Panc1 (cell line): ENCODE measurements at regions not wholly inside any gene's neighbourhood (a gene's known extent, or its start where the extent isn't known, plus 50 kb on each side); places are given as distances from the start of the nearest gene placed in this dataset.
A peak's percentile ranks its signal among the peaks of the same experiment; 100 is the strongest.

Experiments used
- ATAC-seq: fragments of 200-7000 bp; cut with Tn5 transposase; 2 replicates; pipeline ENCODE4 v1.9.1; 2020; ENCODE audit warnings: mild to moderate bottlenecking, moderate library complexity
- BruUV-seq: library from RNA; stranded (reverse); fragments of 400-500 nt; replicated peaks from 2 replicates; lab custom pipeline; 2021; lab: Mats Ljungman, UMichigan
- CTCF ChIA-PET: fragments of 300-600 bp; sonication (Branson Sonifier 250); formaldehyde crosslinking; loops from one replicate; lab custom pipeline; 2022; ENCODE audit warnings: antibody characterized with exemption; lab: Charles Lee
- POLR2A ChIA-PET: fragments of 300-600 bp; sonication (Branson Sonifier 250); formaldehyde crosslinking; loops from one replicate; lab custom pipeline; 2022; ENCODE audit warnings: antibody characterized with exemption; lab: Charles Lee
- DNase-seq: peaks from one replicate; pipeline ENCODE4 v3.0.0-alpha.2; 2010; ENCODE audit warnings: low read depth, low spot score
- H3K27ac ChIP-seq: 2 replicates; pipeline ENCODE4 v1.5.1; 2011; ENCODE audit warnings: mild to moderate bottlenecking, low read length, inconsistent platforms
- H3K27me3 ChIP-seq: fragments of 200-500 bp; sonication (Bioruptor generic); 2 replicates; pipeline ENCODE4 v1.6.0; 2014; ENCODE audit warnings: low read length, inconsistent platforms; ENCODE audit not compliant: control insufficient read depth, insufficient read depth
- H3K36me3 ChIP-seq: fragments of 200-500 bp; sonication (Bioruptor generic); 2 replicates; pipeline ENCODE4 v1.5.1; 2014; ENCODE audit warnings: inconsistent platforms, mild to moderate bottlenecking, low read length, moderate library complexity; ENCODE audit not compliant: control insufficient read depth, insufficient read depth
- H3K4me1 ChIP-seq: 2 replicates; pipeline ENCODE4 v1.5.1; 2011; ENCODE audit warnings: inconsistent platforms, mild to moderate bottlenecking, low read length, moderate library complexity; ENCODE audit not compliant: control insufficient read depth, insufficient read depth
- H3K4me3 ChIP-seq, 2 experiments: 2 replicates each; pipeline ENCODE4 v1.5.1; 2011 to 2012; ENCODE audit warnings: low read depth in 2 of 2, low read length in 2 of 2, mild to moderate bottlenecking in 2 of 2, inconsistent platforms in 1 of 2, moderate library complexity in 1 of 2
- H3K9me3 ChIP-seq: fragments of 200-500 bp; sonication (Bioruptor generic); 2 replicates; pipeline ENCODE4 v1.5.1; 2014; ENCODE audit warnings: low read depth, mild to moderate bottlenecking, inconsistent platforms, low read length, moderate library complexity; ENCODE audit not compliant: control insufficient read depth, insufficient read depth
- POLR2AphosphoS5 ChIP-seq: IDR thresholded peaks from 2 replicates; pipeline ENCODE4 v1.6.1; 2012; ENCODE audit warnings: mild to moderate bottlenecking, low read depth, low read length, moderate library complexity
- SIN3A ChIP-seq: IDR thresholded peaks from 2 replicates; pipeline ENCODE4 v1.6.1; 2012; ENCODE audit warnings: low read depth, mild to moderate bottlenecking, low read length, moderate library complexity, borderline replicate concordance; ENCODE audit not compliant: insufficient read depth
- TCF7L2 ChIP-seq: IDR thresholded peaks from 2 replicates; pipeline ENCODE4 v1.6.1; 2011; ENCODE audit warnings: mild to moderate bottlenecking, low read depth, low read length, inconsistent platforms
- in situ Hi-C: cut with HindIII; loops from 2 replicates; pipeline ENCODE4 v1.10.0; 2016; ENCODE audit warnings: low sequenced_read_pairs, low pct_unique_long_range_greater_than_20kb
- intact Hi-C: fragments of 100-400 bp; cut with micrococcal nuclease; formaldehyde crosslinking; loops from one replicate; pipeline ENCODE4 v1.10.0; 2022; ENCODE audit not compliant: unreplicated experiment
- TF ChIP-seq, protein P1 (sequence below), 2 experiments: IDR thresholded peaks; 2 replicates each; pipeline ENCODE4 v1.6.1; 2011 to 2012; ENCODE audit warnings: low read depth in 2 of 2, control low read depth in 1 of 2, low read length in 1 of 2, mild to moderate bottlenecking in 1 of 2, moderate library complexity in 1 of 2; ENCODE audit not compliant: insufficient read depth in 1 of 2
- TF ChIP-seq, protein P2 (sequence below): fragments of 450-650 bp; IDR thresholded peaks from 2 replicates; pipeline ENCODE4 v1.5.1; 2017; ENCODE audit warnings: mild to moderate bottlenecking

DNA sequence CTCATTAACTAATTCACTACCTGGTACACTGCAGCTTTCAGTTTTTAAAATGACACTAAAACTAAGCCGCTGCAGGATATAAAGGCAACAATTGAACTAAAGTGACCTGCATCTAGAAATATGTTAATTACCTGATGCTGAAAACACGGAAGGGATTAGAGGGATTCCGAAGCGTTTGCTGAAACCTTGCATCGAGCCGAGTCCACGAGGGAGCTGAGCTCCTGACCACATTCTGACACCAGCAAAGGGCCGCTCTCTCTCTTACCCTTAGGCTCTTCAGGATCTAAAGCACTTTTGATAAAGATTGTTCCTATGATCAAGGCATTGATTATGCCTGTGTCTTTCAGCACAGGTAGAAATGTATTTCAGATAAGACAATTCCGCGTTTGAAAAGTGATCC, 59.5 kb upstream of the CDKN3 start:
- no TSS peak for BruUV-seq
- in situ Hi-C loops = no loop called here
- POLR2A ChIA-PET = no interaction called here
- CTCF ChIA-PET = no interaction called here
- TF ChIP-seq, protein P1, sequence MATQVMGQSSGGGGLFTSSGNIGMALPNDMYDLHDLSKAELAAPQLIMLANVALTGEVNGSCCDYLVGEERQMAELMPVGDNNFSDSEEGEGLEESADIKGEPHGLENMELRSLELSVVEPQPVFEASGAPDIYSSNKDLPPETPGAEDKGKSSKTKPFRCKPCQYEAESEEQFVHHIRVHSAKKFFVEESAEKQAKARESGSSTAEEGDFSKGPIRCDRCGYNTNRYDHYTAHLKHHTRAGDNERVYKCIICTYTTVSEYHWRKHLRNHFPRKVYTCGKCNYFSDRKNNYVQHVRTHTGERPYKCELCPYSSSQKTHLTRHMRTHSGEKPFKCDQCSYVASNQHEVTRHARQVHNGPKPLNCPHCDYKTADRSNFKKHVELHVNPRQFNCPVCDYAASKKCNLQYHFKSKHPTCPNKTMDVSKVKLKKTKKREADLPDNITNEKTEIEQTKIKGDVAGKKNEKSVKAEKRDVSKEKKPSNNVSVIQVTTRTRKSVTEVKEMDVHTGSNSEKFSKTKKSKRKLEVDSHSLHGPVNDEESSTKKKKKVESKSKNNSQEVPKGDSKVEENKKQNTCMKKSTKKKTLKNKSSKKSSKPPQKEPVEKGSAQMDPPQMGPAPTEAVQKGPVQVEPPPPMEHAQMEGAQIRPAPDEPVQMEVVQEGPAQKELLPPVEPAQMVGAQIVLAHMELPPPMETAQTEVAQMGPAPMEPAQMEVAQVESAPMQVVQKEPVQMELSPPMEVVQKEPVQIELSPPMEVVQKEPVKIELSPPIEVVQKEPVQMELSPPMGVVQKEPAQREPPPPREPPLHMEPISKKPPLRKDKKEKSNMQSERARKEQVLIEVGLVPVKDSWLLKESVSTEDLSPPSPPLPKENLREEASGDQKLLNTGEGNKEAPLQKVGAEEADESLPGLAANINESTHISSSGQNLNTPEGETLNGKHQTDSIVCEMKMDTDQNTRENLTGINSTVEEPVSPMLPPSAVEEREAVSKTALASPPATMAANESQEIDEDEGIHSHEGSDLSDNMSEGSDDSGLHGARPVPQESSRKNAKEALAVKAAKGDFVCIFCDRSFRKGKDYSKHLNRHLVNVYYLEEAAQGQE (IDR thresholded peaks at IDR 0.05; ENCODE audit: insufficient read depth in 1 of 2, low read depth in 2 of 2, low read length in 1 of 2) = no peak
- TF ChIP-seq TCF7L2 (no peak), POLR2AphosphoS5 (no peak), SIN3A (no peak)
- TF ChIP-seq, protein P2, sequence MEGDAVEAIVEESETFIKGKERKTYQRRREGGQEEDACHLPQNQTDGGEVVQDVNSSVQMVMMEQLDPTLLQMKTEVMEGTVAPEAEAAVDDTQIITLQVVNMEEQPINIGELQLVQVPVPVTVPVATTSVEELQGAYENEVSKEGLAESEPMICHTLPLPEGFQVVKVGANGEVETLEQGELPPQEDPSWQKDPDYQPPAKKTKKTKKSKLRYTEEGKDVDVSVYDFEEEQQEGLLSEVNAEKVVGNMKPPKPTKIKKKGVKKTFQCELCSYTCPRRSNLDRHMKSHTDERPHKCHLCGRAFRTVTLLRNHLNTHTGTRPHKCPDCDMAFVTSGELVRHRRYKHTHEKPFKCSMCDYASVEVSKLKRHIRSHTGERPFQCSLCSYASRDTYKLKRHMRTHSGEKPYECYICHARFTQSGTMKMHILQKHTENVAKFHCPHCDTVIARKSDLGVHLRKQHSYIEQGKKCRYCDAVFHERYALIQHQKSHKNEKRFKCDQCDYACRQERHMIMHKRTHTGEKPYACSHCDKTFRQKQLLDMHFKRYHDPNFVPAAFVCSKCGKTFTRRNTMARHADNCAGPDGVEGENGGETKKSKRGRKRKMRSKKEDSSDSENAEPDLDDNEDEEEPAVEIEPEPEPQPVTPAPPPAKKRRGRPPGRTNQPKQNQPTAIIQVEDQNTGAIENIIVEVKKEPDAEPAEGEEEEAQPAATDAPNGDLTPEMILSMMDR = no peak
- ATAC-seq (no peak), DNase-seq (no peak)
- intact Hi-C loops = loop anchor here (10.0 kb wide), 1 partner anchor 163 kb away; no protein-coding TSS in a partner anchor
- Histone ChIP-seq H3K4me3 (no peak overlapping the region), H3K27me3 (peaks cover 4% of the 10 kb centered on the region; the same call in 1 of the 2 replicates), H3K27ac (no peak overlapping the region), H3K4me1 (no peaks in the 10 kb centered on the region), H3K36me3 (no peaks in the 10 kb centered on the region), H3K9me3 (no peaks in the 10 kb centered on the region)

DNA sequence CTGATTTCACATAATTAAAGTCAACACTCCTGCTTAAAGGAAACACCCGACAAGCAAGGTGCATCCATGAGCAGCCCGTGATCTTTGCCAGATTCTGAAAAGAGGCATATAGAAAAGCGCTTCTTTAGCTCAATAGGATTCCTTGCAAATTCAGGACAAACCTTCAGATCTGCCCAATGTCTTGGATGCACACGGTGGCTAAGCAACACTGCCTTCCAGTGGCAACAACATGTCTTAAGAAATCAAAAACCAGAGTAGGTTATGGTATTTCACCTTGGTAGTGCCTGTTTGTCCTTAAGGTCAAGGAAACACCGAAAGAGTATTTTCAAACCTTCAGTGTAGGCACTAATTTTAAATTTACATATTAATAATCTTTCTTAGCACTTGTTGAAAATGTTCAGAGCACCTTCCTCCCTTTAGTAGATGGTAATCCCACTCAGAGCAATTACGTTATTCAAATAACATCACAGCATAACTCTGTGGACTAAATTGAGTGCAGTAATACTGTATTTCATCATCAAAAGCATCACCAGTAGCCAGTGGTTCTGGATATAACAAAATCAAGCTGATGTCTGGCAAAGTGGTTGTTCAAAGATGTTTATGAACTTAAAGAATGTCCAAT, 58.0 kb upstream of the CDKN3 start:
- no TSS peak for BruUV-seq
- Histone ChIP-seq H3K9me3 (no peaks in the 10 kb centered on the region), H3K27me3 (peaks cover 4% of the 10 kb centered on the region; the same call in 1 of the 2 replicates), H3K4me3 (no peak overlapping the region), H3K4me1 (no peaks in the 10 kb centered on the region), H3K36me3 (no peaks in the 10 kb centered on the region), H3K27ac (no peak overlapping the region)
- POLR2A ChIA-PET = no interaction called here
- ATAC-seq (no peak), DNase-seq (no peak)
- in situ Hi-C loops (no loop called here), intact Hi-C loops (loop anchor here (10.0 kb wide), 1 partner anchor 164 kb away; no protein-coding TSS in a partner anchor)
- CTCF ChIA-PET = interaction anchor here (0.6 kb wide), 3 partner anchors 10 to 47 kb away, joined by 8 to 10 read pairs (median 9); no protein-coding TSS in a partner anchor
- TF ChIP-seq, protein P2 = peak; percentile 59
- TF ChIP-seq POLR2AphosphoS5 = no peak
- no peak for TF ChIP-seq TCF7L2
